OCI-LY3 (cell line): ENCODE measurements at regions not wholly inside any gene's neighbourhood (a gene's known extent, or its start where the extent isn't known, plus 50 kb on each side); places are given as distances from the start of the nearest gene placed in this dataset.

ENCODE experiments used
- CTCF ChIP-seq: fragments of 200-600, 300-600 bp; sonication (generic); IDR thresholded peaks from 2 replicates; pipeline ENCODE4 v1.5.1; 2014; ENCODE audit warnings: antibody characterized with exemption, low read length, low read depth
- EZH2phosphoT487 ChIP-seq: fragments of 200-600 bp; shearing (Covaris generic); IDR thresholded peaks from 2 replicates; pipeline ENCODE4 v1.6.1; 2018; ENCODE audit warnings: antibody characterized with exemption, mixed run types, low read depth

GRCh38 chr6:21469213-21469612 lies 124.3 kb upstream of the SOX4 start:
- TF ChIP-seq CTCF (no peak), EZH2phosphoT487 (no peak)
